ENCODE measurements at regions not wholly inside any gene's neighbourhood (a gene's known extent, or its start where the extent isn't known, plus 50 kb on each side); places are given as distances from the start of the nearest gene placed in this dataset.

- POLR2A ChIA-PET = no interaction called here
Observed at GRCh38 chr5:5899716-5900115, 477.2 kb downstream of the ICE1 start.

GRCh38 chr5:5888284-5888683, 465.8 kb downstream of the ICE1 start:
- no peak overlapping the region for H3K4me3 ChIP-seq (ENCODE audit: low read depth, low read length)
- TF ChIP-seq, protein P1, sequence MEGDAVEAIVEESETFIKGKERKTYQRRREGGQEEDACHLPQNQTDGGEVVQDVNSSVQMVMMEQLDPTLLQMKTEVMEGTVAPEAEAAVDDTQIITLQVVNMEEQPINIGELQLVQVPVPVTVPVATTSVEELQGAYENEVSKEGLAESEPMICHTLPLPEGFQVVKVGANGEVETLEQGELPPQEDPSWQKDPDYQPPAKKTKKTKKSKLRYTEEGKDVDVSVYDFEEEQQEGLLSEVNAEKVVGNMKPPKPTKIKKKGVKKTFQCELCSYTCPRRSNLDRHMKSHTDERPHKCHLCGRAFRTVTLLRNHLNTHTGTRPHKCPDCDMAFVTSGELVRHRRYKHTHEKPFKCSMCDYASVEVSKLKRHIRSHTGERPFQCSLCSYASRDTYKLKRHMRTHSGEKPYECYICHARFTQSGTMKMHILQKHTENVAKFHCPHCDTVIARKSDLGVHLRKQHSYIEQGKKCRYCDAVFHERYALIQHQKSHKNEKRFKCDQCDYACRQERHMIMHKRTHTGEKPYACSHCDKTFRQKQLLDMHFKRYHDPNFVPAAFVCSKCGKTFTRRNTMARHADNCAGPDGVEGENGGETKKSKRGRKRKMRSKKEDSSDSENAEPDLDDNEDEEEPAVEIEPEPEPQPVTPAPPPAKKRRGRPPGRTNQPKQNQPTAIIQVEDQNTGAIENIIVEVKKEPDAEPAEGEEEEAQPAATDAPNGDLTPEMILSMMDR (IDR thresholded peaks at IDR 0.05; ENCODE audit: insufficient read depth, low read length, missing control alignments) = no peak
- POLR2A ChIA-PET = no interaction called here
- DNase-seq (ENCODE audit: low read depth, low spot score) = no peak
- CTCF ChIA-PET = no interaction called here

More at GRCh38 chr5:5899716-5900115, 477.2 kb downstream of the ICE1 start:
- CTCF ChIA-PET = no interaction called here
- TF ChIP-seq, protein P1 (IDR thresholded peaks at IDR 0.05; ENCODE audit: insufficient read depth, low read length, missing control alignments) = no peak
- DNase-seq (ENCODE audit: low read depth, low spot score) = no peak
- no peak overlapping the region for H3K4me3 ChIP-seq (ENCODE audit: low read depth, low read length)

DNA sequence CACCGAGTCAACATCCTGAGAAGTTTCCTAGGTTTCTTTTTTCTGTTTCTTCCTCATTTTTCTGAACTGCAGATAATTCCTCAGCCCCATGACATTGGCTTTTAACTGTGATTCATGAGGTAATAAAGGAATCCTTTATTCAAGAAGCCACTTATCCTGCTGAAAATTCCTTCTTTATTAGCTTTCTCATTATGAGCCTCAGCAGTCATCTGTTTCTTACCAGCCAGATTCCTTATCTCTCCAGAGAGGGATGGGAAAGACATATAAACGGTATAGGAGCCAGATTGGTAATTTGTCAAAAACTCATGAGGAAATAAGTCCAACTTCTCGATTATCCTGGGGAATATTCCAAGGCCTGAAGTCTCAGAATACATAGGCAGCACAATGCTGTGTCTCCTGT, 465.4 kb downstream of the ICE1 start:
- POLR2A ChIA-PET = no interaction called here
- H3K4me3 ChIP-seq (ENCODE audit: low read depth, low read length) = no peak overlapping the region
- CTCF ChIA-PET = no interaction called here
- TF ChIP-seq, protein P1 (IDR thresholded peaks at IDR 0.05; ENCODE audit: insufficient read depth, low read length, missing control alignments) = no peak
- DNase-seq (ENCODE audit: low read depth, low spot score) = no peak

DNA sequence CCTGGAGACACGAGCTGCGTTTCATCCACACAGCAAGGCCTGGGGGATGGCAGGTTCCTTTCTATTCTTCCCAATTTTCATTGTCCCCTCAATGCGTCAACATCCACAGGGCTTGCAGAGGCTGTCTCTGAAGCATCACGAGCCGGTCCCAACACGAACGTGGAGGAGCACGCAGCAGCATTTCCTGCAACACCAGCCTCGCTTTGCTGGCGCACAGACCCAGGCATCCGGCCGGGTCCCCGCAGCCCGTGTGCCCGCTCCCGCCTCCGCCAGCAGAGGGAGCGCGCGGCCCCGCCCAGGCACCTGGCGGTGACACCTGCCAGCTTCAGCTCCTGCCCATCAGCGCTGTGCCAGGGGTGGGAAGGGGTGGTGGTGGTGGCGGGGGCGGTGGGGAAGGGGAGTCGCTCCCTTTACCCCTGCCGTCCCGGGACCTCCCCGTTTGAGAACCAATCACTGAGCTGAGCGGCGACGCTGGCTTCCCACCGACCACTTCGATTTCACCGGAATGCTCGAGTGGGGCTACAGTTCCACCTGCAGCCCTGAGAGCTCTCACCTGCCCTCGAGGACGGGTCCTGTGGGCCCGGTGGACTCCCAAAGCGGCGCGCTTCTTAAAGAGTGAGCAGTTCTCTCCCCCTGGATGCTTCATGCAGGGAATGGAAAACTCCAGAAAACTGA, 464.5 kb downstream of the ICE1 start:
- no peak for DNase-seq (ENCODE audit: low read depth, low spot score)
- ChIA-PET CTCF (no interaction called here), POLR2A (no interaction called here)
- TF ChIP-seq, protein P1 (IDR thresholded peaks at IDR 0.05; ENCODE audit: insufficient read depth, low read length, missing control alignments) = no peak
- H3K4me3 ChIP-seq (ENCODE audit: low read depth, low read length) = no peak overlapping the region

- POLR2A ChIA-PET = no interaction called here
- no peak for DNase-seq (ENCODE audit: low read depth, low spot score)
- H3K4me3 ChIP-seq (ENCODE audit: low read depth, low read length) = no peak overlapping the region
- TF ChIP-seq, protein P1 (IDR thresholded peaks at IDR 0.05; ENCODE audit: insufficient read depth, low read length, missing control alignments) = no peak
- CTCF ChIA-PET = no interaction called here
Observed at GRCh38 chr5:5886353-5886752, 463.9 kb downstream of the ICE1 start.

DNA sequence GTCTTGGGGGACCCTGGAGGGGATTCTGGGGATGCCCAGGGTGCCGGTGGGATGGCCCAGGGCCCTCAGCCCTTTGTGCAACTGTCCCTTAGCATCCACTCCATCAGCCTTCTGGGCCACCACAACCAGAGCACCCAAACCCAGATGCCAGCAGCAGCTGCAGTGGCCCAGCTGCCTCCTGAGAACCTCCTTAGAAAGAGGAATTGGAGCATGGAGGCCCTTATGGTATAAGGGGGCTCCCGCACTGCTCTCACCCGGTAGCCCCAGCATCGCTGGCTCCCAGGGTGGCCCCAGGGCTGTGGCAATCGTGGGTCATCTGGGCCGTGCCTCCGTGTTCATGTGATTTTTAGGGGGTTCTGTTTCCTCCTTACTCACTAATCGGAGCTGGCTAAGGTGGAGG, 463.3 kb downstream of the ICE1 start:
- POLR2A ChIA-PET = no interaction called here
- CTCF ChIA-PET = no interaction called here

More for the DNA sequence above, 463.3 kb downstream of the ICE1 start:
- no peak overlapping the region for H3K4me3 ChIP-seq (ENCODE audit: low read depth, low read length)
- TF ChIP-seq, protein P1 (IDR thresholded peaks at IDR 0.05; ENCODE audit: insufficient read depth, low read length, missing control alignments) = no peak
- no peak for DNase-seq (ENCODE audit: low read depth, low spot score)

Measured in AG04449 (cell line).